Skeletal muscle satellite cell (primary cell): ENCODE measurements at regions not wholly inside any gene's neighbourhood (a gene's known extent, or its start where the extent isn't known, plus 50 kb on each side); places are given as distances from the start of the nearest gene placed in this dataset.

Source experiments
- H3K27me3 ChIP-seq: 2 replicates; pipeline ENCODE4 v1.7.0; 2013; ENCODE audit warnings: low read length; ENCODE audit not compliant: control insufficient read depth, insufficient read depth
- H3K36me3 ChIP-seq: 2 replicates; pipeline ENCODE4 v1.7.0; 2013; ENCODE audit warnings: mild to moderate bottlenecking, control low read depth, low read length; ENCODE audit not compliant: insufficient read depth
- H3K4me1 ChIP-seq: 2 replicates; pipeline ENCODE4 v1.7.0; 2013; ENCODE audit warnings: low read length; ENCODE audit not compliant: control insufficient read depth, insufficient read depth
- H3K4me2 ChIP-seq: 2 replicates; pipeline ENCODE4 v1.7.0; 2013; ENCODE audit warnings: mild to moderate bottlenecking, low read length
- H3K4me3 ChIP-seq: 2 replicates; pipeline ENCODE4 v1.7.0; 2013; ENCODE audit warnings: low read length
- H3K9ac ChIP-seq: 2 replicates; pipeline ENCODE4 v1.7.0; 2013; ENCODE audit warnings: mild to moderate bottlenecking, low read depth, low read length, moderate library complexity
- H3K9me3 ChIP-seq: replicated peaks from 2 replicates; pipeline ENCODE4 v1.7.0; 2013; ENCODE audit warnings: mild to moderate bottlenecking, control low read depth, low read length

- Histone ChIP-seq H3K9me3 (no peaks in the 10 kb centered on the region), H3K4me3 (no peak overlapping the region), H3K36me3 (no peaks in the 10 kb centered on the region), H3K27me3 (no peaks in the 10 kb centered on the region), H3K4me2 (no peak overlapping the region), H3K9ac (peak overlapping the region; percentile 28), H3K4me1 (peaks cover 42% of the 10 kb centered on the region)
These were observed 106.3 kb upstream of the ZNF366 start for GRCh38 chr5:72613515-72613914.

DNA sequence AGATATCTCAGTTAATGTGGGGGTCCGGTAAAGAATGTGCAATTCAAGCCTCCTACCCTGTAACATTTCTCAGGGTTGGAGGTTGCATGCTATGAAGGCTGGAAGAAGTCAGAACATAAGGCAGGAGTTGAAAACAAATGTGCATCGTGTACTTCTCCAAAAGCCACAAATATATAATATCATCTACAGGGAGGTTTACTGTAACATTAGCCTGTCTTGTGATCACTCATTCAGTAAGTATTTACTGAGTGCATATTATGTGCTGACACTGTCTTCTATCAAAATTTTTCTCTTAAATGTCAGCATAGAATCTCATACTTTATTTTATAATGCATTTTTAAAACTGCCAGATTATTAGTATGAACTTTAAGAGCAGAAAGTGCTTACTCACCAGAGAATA, 105.6 kb upstream of the ZNF366 start:
- H3K9me3 ChIP-seq, result no peaks in the 10 kb centered on the region
- H3K4me3 ChIP-seq, result peak overlapping the region; percentile 19
- H3K9ac ChIP-seq, result peak overlapping the region; percentile 60
- peaks cover 49% of the 10 kb centered on the region for H3K4me1 ChIP-seq
- peak overlapping the region; percentile 28 for H3K4me2 ChIP-seq
- H3K27me3 ChIP-seq, result no peaks in the 10 kb centered on the region
- no peaks in the 10 kb centered on the region for H3K36me3 ChIP-seq

GRCh38 chr5:72611118-72611730, 104.0 kb upstream of the ZNF366 start:
- H3K4me1 ChIP-seq, result peaks cover 51% of the 10 kb centered on the region
- H3K4me2 ChIP-seq, result peak overlapping the region; percentile 60
- H3K27me3 ChIP-seq, result no peaks in the 10 kb centered on the region
- H3K4me3 ChIP-seq, result no peak overlapping the region
- peak overlapping the region; percentile 65 for H3K9ac ChIP-seq
- H3K36me3 ChIP-seq, result no peaks in the 10 kb centered on the region
- H3K9me3 ChIP-seq, result no peaks in the 10 kb centered on the region

DNA sequence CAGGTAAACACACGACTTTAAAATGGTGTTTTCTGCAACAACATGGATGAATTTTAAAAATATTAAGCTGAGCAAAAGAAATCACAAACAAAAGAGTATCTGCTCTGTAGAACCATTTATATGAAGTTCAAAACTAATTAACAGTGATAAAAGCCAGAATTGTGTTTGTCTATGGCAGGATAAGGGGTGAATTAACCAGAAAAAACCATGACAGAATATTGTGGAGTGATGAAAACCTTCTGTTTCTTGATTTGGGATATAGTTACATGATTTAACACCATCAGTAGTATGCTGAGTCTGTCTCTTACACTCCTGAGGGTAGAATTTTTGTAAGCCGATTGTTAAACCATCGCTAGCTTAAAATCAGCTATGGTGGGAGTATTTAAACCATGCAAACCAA, 101.7 kb upstream of the ZNF366 start:
- H3K4me2 ChIP-seq, result no peak overlapping the region
- no peak overlapping the region for H3K9ac ChIP-seq
- no peaks in the 10 kb centered on the region for H3K36me3 ChIP-seq
- no peaks in the 10 kb centered on the region for H3K27me3 ChIP-seq
- H3K4me3 ChIP-seq, result no peak overlapping the region
- no peaks in the 10 kb centered on the region for H3K9me3 ChIP-seq
- peaks cover 64% of the 10 kb centered on the region for H3K4me1 ChIP-seq

GRCh38 chr5:72608297-72608696, 101.1 kb upstream of the ZNF366 start:
- no peaks in the 10 kb centered on the region for H3K36me3 ChIP-seq
- H3K27me3 ChIP-seq, result no peaks in the 10 kb centered on the region
- H3K9me3 ChIP-seq, result no peaks in the 10 kb centered on the region
- no peak overlapping the region for H3K4me3 ChIP-seq
- H3K9ac ChIP-seq, result peak overlapping the region; percentile 22
- H3K4me1 ChIP-seq, result peaks cover 64% of the 10 kb centered on the region
- H3K4me2 ChIP-seq, result peak overlapping the region; percentile 43

GRCh38 chr5:72607381-72607780, 100.2 kb upstream of the ZNF366 start:
- Histone ChIP-seq H3K4me2 (no peak overlapping the region), H3K9me3 (no peaks in the 10 kb centered on the region), H3K36me3 (no peaks in the 10 kb centered on the region), H3K9ac (no peak overlapping the region), H3K4me1 (peaks cover 64% of the 10 kb centered on the region), H3K27me3 (no peaks in the 10 kb centered on the region), H3K4me3 (no peak overlapping the region)

- H3K27me3 ChIP-seq, result no peaks in the 10 kb centered on the region
These were observed 99.3 kb upstream of the ZNF366 start for GRCh38 chr5:72606525-72606924.

GRCh38 chr5:72605632-72606031, 98.4 kb upstream of the ZNF366 start:
- Histone ChIP-seq H3K9me3 (no peaks in the 10 kb centered on the region), H3K4me3 (no peak overlapping the region), H3K4me2 (no peak overlapping the region), H3K9ac (no peak overlapping the region), H3K36me3 (no peaks in the 10 kb centered on the region), H3K27me3 (no peaks in the 10 kb centered on the region), H3K4me1 (peaks cover 65% of the 10 kb centered on the region)

More at GRCh38 chr5:72606525-72606924, 99.3 kb upstream of the ZNF366 start:
- Histone ChIP-seq H3K9ac (no peak overlapping the region), H3K9me3 (no peaks in the 10 kb centered on the region), H3K4me1 (peaks cover 64% of the 10 kb centered on the region), H3K36me3 (no peaks in the 10 kb centered on the region), H3K4me2 (no peak overlapping the region), H3K4me3 (no peak overlapping the region)

- Histone ChIP-seq H3K36me3 (no peaks in the 10 kb centered on the region), H3K4me3 (no peak overlapping the region), H3K9ac (peak overlapping the region; percentile 26), H3K4me2 (peak overlapping the region; percentile 26), H3K9me3 (no peaks in the 10 kb centered on the region), H3K4me1 (peaks cover 67% of the 10 kb centered on the region), H3K27me3 (no peaks in the 10 kb centered on the region)
These were observed 97.6 kb upstream of the ZNF366 start for GRCh38 chr5:72604798-72605154.

DNA sequence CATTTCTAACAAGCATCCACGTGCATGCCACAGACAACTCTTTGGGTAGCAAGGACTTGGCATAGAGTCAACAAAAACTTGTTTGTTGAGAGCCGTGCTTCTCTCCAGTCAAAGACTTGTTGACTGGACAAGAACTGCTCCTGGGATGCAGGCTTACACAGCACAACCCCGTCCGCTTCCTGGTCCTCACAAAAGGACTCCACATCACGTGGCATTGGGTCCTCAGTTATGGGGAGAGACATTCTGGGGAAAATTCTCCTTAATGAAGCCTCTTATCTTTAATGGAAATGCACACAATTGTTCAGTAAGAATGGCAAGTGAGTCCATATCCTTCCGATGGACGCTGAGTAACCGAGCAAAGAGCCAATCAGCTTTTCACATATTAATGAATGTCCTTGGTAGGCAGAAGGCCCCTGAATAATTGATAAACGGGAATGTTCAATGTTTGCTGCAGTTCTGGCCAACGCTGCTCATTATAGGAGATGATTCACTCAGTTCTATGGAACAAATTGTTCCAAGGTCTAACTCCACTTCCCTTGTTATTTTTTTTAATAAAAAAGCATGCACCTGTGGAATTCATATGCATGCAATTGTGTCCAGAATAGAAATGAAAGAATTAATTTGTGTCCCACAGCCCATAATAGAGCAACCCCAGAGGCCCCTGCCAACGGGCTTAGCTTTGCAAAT, 97.0 kb upstream of the ZNF366 start:
- no peaks in the 10 kb centered on the region for H3K27me3 ChIP-seq
- H3K4me3 ChIP-seq, result no peak overlapping the region
- H3K9ac ChIP-seq, result peak overlapping the region; percentile 41
- H3K9me3 ChIP-seq, result no peaks in the 10 kb centered on the region
- H3K36me3 ChIP-seq, result no peaks in the 10 kb centered on the region
- peaks cover 73% of the 10 kb centered on the region for H3K4me1 ChIP-seq
- H3K4me2 ChIP-seq, result peak overlapping the region; percentile 26

GRCh38 chr5:72602696-72603685, 95.8 kb upstream of the ZNF366 start:
- Histone ChIP-seq H3K4me2 (peak overlapping the region; percentile 7), H3K9ac (peak overlapping the region; percentile 59), H3K4me1 (peaks cover 75% of the 10 kb centered on the region), H3K4me3 (no peak overlapping the region), H3K9me3 (no peaks in the 10 kb centered on the region), H3K36me3 (no peaks in the 10 kb centered on the region), H3K27me3 (no peaks in the 10 kb centered on the region)
